HG03108 (cell line): ENCODE measurements at regions not wholly inside any gene's neighbourhood (a gene's known extent, or its start where the extent isn't known, plus 50 kb on each side); places are given as distances from the start of the nearest gene placed in this dataset.
A peak's percentile ranks its signal among the peaks of the same experiment; 100 is the strongest.
"Not testable (repeated sequence)": the region's sequence is repeated elsewhere in the genome, so short reads cannot be mapped to it uniquely, and the experiment has no call there.

ENCODE experiments used
- ATAC-seq: cut with Tn5 transposase; IDR thresholded peaks from one replicate; pipeline ENCODE4 v1.9.1; 2021; ENCODE audit warnings: moderate library complexity; ENCODE audit not compliant: unreplicated experiment

- peak; percentile 92 for ATAC-seq
These were observed 428.7 kb upstream of the ID2 start for GRCh38 chr2:8252997-8253694.

GRCh38 chr2:8253781-8254180 is 428.1 kb upstream of the ID2 start:
- no peak for ATAC-seq

GRCh38 chr2:8254214-8254613 is 427.6 kb upstream of the ID2 start:
- not testable (repeated sequence) for ATAC-seq

- no peak for ATAC-seq
These were observed 426.9 kb upstream of the ID2 start for GRCh38 chr2:8254791-8255447.

GRCh38 chr2:8255448-8255800 is 426.4 kb upstream of the ID2 start:
- ATAC-seq, result no peak

- no peak for ATAC-seq
These were observed 425.0 kb upstream of the ID2 start for GRCh38 chr2:8256905-8257304.

- no peak for ATAC-seq
These were observed 424.4 kb upstream of the ID2 start for GRCh38 chr2:8257502-8257901.

- no peak for ATAC-seq
These were observed 423.4 kb upstream of the ID2 start for GRCh38 chr2:8258406-8258805.

- no peak for ATAC-seq
These were observed 422.6 kb upstream of the ID2 start for GRCh38 chr2:8259106-8259840.

- ATAC-seq, result no peak
These were observed 422.0 kb upstream of the ID2 start for GRCh38 chr2:8259841-8260178.

- ATAC-seq, result no peak
These were observed 421.6 kb upstream of the ID2 start for GRCh38 chr2:8260213-8260612.

GRCh38 chr2:8263901-8264300 is 418.0 kb upstream of the ID2 start:
- ATAC-seq, result no peak

- no peak for ATAC-seq
These were observed 416.9 kb upstream of the ID2 start for GRCh38 chr2:8264981-8265380.

GRCh38 chr2:8265476-8266226 is 416.2 kb upstream of the ID2 start:
- no peak for ATAC-seq

GRCh38 chr2:8266563-8266962 is 415.3 kb upstream of the ID2 start:
- no peak for ATAC-seq

- no peak for ATAC-seq
These were observed 414.8 kb upstream of the ID2 start for GRCh38 chr2:8267048-8267447.

- no peak for ATAC-seq
These were observed 414.1 kb upstream of the ID2 start for GRCh38 chr2:8267721-8268120.

- ATAC-seq, result no peak
These were observed 413.6 kb upstream of the ID2 start for GRCh38 chr2:8268172-8268783.

GRCh38 chr2:8270699-8271098 is 411.2 kb upstream of the ID2 start:
- ATAC-seq, result no peak

- ATAC-seq, result no peak
These were observed 410.4 kb upstream of the ID2 start for GRCh38 chr2:8271461-8271860.

GRCh38 chr2:8276026-8276425 is 405.8 kb upstream of the ID2 start:
- no peak for ATAC-seq
